ENCODE measurements at regions not wholly inside any gene's neighbourhood (a gene's known extent, or its start where the extent isn't known, plus 50 kb on each side); places are given as distances from the start of the nearest gene placed in this dataset.
"Not testable (repeated sequence)": the region's sequence is repeated elsewhere in the genome, so short reads cannot be mapped to it uniquely, and the experiment has no call there.

GRCh38 chr13:49852460-49852859 lies 60.0 kb upstream of the KPNA3 start:
- TF ChIP-seq, protein P1, sequence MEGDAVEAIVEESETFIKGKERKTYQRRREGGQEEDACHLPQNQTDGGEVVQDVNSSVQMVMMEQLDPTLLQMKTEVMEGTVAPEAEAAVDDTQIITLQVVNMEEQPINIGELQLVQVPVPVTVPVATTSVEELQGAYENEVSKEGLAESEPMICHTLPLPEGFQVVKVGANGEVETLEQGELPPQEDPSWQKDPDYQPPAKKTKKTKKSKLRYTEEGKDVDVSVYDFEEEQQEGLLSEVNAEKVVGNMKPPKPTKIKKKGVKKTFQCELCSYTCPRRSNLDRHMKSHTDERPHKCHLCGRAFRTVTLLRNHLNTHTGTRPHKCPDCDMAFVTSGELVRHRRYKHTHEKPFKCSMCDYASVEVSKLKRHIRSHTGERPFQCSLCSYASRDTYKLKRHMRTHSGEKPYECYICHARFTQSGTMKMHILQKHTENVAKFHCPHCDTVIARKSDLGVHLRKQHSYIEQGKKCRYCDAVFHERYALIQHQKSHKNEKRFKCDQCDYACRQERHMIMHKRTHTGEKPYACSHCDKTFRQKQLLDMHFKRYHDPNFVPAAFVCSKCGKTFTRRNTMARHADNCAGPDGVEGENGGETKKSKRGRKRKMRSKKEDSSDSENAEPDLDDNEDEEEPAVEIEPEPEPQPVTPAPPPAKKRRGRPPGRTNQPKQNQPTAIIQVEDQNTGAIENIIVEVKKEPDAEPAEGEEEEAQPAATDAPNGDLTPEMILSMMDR (IDR thresholded peaks at IDR 0.05), result not testable (repeated sequence)
- TF ChIP-seq EP300, POLR2A, POLR2AphosphoS5 (IDR thresholded peaks at IDR 0.05): not testable (repeated sequence)
